ENCODE measurements at regions not wholly inside any gene's neighbourhood (a gene's known extent, or its start where the extent isn't known, plus 50 kb on each side); places are given as distances from the start of the nearest gene placed in this dataset.
"Not testable (repeated sequence)": the region's sequence is repeated elsewhere in the genome, so short reads cannot be mapped to it uniquely, and the experiment has no call there.

GRCh38 chr2:186182366-186182765 lies 303.7 kb upstream of the ZC3H15 start:
- TF ChIP-seq CTCF, POLR2A (IDR thresholded peaks at IDR 0.05): not testable (repeated sequence)
